Endothelial cell of umbilical vein (primary cell): ENCODE measurements at regions not wholly inside any gene's neighbourhood (a gene's known extent, or its start where the extent isn't known, plus 50 kb on each side); places are given as distances from the start of the nearest gene placed in this dataset.

Experiments used
- BruUV-seq: library from RNA; stranded (reverse); fragments of 400-500 nt; replicated peaks from 2 replicates; lab custom pipeline; 2021; lab: Mats Ljungman, UMichigan
- CTCF ChIA-PET: fragments of 300-600, 350-600 bp; sonication (Branson Sonifier 250); formaldehyde crosslinking; loops from one replicate; lab custom pipeline; 2021; ENCODE audit warnings: antibody characterized with exemption, inconsistent platforms; lab: Charles Lee
- POLR2A ChIA-PET: fragments of 300-600, 350-600 bp; sonication (Branson Sonifier 250); formaldehyde crosslinking; loops from one replicate; lab custom pipeline; 2021; ENCODE audit warnings: antibody characterized with exemption, inconsistent platforms; lab: Charles Lee
- DNase-seq: peaks from one replicate; pipeline ENCODE4 v3.0.0-alpha.2; 2011; ENCODE audit warnings: low read depth, low spot score
- FAIRE-seq: peaks from 2 replicates; lab custom pipeline; 2011; peaks lifted over from hg19 to GRCh38; lab: Jason Lieb, UNC
- H2AFZ ChIP-seq: 2 replicates; pipeline ENCODE4 v1.6.0; 2012; ENCODE audit warnings: low read depth, low read length, control low read depth, inconsistent platforms
- H3K27ac ChIP-seq: 2 replicates; pipeline ENCODE4 v1.5.1; 2011; ENCODE audit warnings: low read depth, mild to moderate bottlenecking, control low read depth, low read length, moderate library complexity; ENCODE audit not compliant: insufficient read depth
- H3K27me3 ChIP-seq, 2 experiments: 2 replicates each; pipeline versions ENCODE4 v1.6.0 to v1.6.1; 2011; ENCODE audit warnings: low read length in 2 of 2, mixed read lengths in 1 of 2; ENCODE audit not compliant: control insufficient read depth in 2 of 2, insufficient read depth in 2 of 2
- H3K36me3 ChIP-seq, 2 experiments: 2 replicates in 1 of 2; 3 replicates in 1 of 2; pipeline ENCODE4 v1.5.1; 2011; ENCODE audit warnings: low read length in 2 of 2, mild to moderate bottlenecking in 1 of 2, moderate library complexity in 1 of 2; ENCODE audit not compliant: control insufficient read depth in 2 of 2, insufficient read depth in 2 of 2; ENCODE audit errors: extremely low read depth in 1 of 2
- H3K4me1 ChIP-seq: 3 replicates; pipeline ENCODE4 v1.5.1; 2011; ENCODE audit warnings: mild to moderate bottlenecking, low read length; ENCODE audit not compliant: control insufficient read depth, insufficient read depth; ENCODE audit errors: extremely low read depth
- H3K4me2 ChIP-seq: 2 replicates; pipeline ENCODE4 v1.6.1; 2011; ENCODE audit warnings: low read length, control low read depth, mixed read lengths; ENCODE audit not compliant: insufficient read depth
- H3K4me3 ChIP-seq, 3 experiments: fragments of 200-600 bp in 1 of 3; sonication (generic), shearing (Covaris generic) in 1 of 3; replicated peaks in 1 of 3; 2 replicates each; pipeline ENCODE4 v1.5.1; 2011 to 2016; ENCODE audit warnings: control low read depth in 3 of 3, low read length in 3 of 3, mild to moderate bottlenecking in 2 of 3, inconsistent platforms in 1 of 3, low read depth in 1 of 3, moderate library complexity in 1 of 3; ENCODE audit not compliant: insufficient read depth in 1 of 3
- H3K79me2 ChIP-seq: 2 replicates; pipeline ENCODE4 v1.6.0; 2012; ENCODE audit warnings: low read length, inconsistent platforms; ENCODE audit not compliant: control insufficient read depth, insufficient read depth
- H3K9ac ChIP-seq: replicated peaks from 2 replicates; pipeline ENCODE3; 2011; ENCODE audit warnings: low read length, control low read depth; ENCODE audit not compliant: insufficient read depth; ENCODE audit errors: extremely low read depth
- H3K9me1 ChIP-seq: replicated peaks from 3 replicates; pipeline ENCODE4 v1.6.0; 2011; ENCODE audit warnings: mild to moderate bottlenecking, low read length; ENCODE audit not compliant: control insufficient read depth, insufficient read depth; ENCODE audit errors: extremely low read depth
- H3K9me3 ChIP-seq: replicated peaks from 2 replicates; pipeline ENCODE4 v1.5.1; 2012; ENCODE audit warnings: low read length, inconsistent platforms; ENCODE audit not compliant: control insufficient read depth, insufficient read depth
- H4K20me1 ChIP-seq: replicated peaks from 2 replicates; pipeline ENCODE3; 2011; ENCODE audit warnings: mild to moderate bottlenecking, low read length; ENCODE audit not compliant: control insufficient read depth, insufficient read depth; ENCODE audit errors: extremely low read depth
- EZH2 ChIP-seq: IDR thresholded peaks from 2 replicates; pipeline ENCODE4 v1.6.1; 2012; ENCODE audit warnings: borderline replicate concordance, low read depth, mild to moderate bottlenecking, moderate library complexity, low read length, inconsistent platforms; ENCODE audit not compliant: severe bottlenecking
- FOS ChIP-seq: IDR thresholded peaks from 2 replicates; pipeline ENCODE4 v1.6.1; 2011; ENCODE audit warnings: mild to moderate bottlenecking, low read length, moderate library complexity, borderline replicate concordance; ENCODE audit not compliant: insufficient read depth
- GATA2 ChIP-seq: IDR thresholded peaks from 2 replicates; pipeline ENCODE4 v1.7.0; 2011; ENCODE audit warnings: low read depth, mild to moderate bottlenecking, moderate library complexity, mixed read lengths, low read length; ENCODE audit not compliant: insufficient read length, insufficient read depth
- JUN ChIP-seq: IDR thresholded peaks from 2 replicates; pipeline ENCODE4 v1.6.1; 2011; ENCODE audit warnings: borderline replicate concordance, low read depth; ENCODE audit not compliant: insufficient read length, insufficient read depth
- MYC ChIP-seq: IDR thresholded peaks from one replicate; pipeline ENCODE4 v1.6.1; 2011; ENCODE audit warnings: mild to moderate bottlenecking, low read depth, low read length
- POLR2A ChIP-seq: IDR thresholded peaks from 2 replicates; pipeline ENCODE4 v1.6.1; 2012; ENCODE audit warnings: low read depth, mild to moderate bottlenecking, control low read depth, low read length
- POLR2AphosphoS5 ChIP-seq: IDR thresholded peaks from 2 replicates; pipeline ENCODE4 v1.6.1; 2012; ENCODE audit warnings: low read depth, mild to moderate bottlenecking, control low read depth, low read length, moderate library complexity; ENCODE audit not compliant: insufficient read depth
- dilution Hi-C: fragments of 300-500 bp; cut with MboI; formaldehyde crosslinking; loops from one replicate; pipeline ENCODE4 v1.15.0; 2019; ENCODE audit warnings: low sequenced_read_pairs; ENCODE audit not compliant: extremely low pct_ligation_motif_present
- intact Hi-C: fragments of 100-400 bp; cut with micrococcal nuclease; formaldehyde crosslinking; loops from one replicate; pipeline ENCODE4 v1.10.0; 2022
- TF ChIP-seq, protein P1 (sequence below): IDR thresholded peaks from 2 replicates; pipeline ENCODE4 v1.6.1; 2011; ENCODE audit not compliant: insufficient read depth, insufficient read length
- TF ChIP-seq, protein P2 (sequence below), 2 donors: IDR thresholded peaks; 1 replicate in 1 of 2; 2 replicates in 1 of 2; pipeline ENCODE4 v1.5.1; 2011; ENCODE audit warnings: low read length in 2 of 2, mild to moderate bottlenecking in 2 of 2, moderate library complexity in 2 of 2, control low read depth in 1 of 2, inconsistent platforms in 1 of 2, low read depth in 1 of 2; ENCODE audit not compliant: insufficient read depth in 1 of 2; ENCODE audit errors: extremely low read depth in 1 of 2

DNA sequence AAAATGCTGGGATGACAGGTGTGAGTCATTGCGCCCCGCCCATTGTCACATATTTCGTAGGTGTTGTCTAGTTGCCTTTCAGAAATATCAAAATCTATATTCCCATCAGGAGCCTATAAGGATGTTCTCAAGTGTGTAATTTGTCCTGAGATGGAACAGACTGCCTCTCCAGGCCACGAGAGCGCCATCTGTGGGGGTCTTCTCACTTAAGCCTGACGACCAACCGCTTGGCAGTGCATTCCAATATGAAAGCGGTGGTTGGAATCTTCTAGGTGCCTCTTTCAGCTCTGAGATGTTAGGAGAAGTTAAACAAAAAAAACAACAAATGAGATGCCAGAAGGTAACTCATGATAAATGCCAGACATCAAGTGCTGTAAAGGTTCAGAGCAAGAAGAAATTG is 488.5 kb downstream of the QKI start:
- ChIA-PET CTCF (no interaction called here), POLR2A (no interaction called here)
- FAIRE-seq, result no peak
- Histone ChIP-seq H3K79me2 (no peaks in the 10 kb centered on the region), H4K20me1 (no peaks in the 10 kb centered on the region), H3K4me1 (no peaks in the 10 kb centered on the region), H3K27me3 (no peaks in the 10 kb centered on the region), H3K9me3 (peaks cover 2% of the 10 kb centered on the region), H3K9me1 (no peaks in the 10 kb centered on the region), H3K4me3 (no peak overlapping the region), H2AFZ (no peak overlapping the region), H3K27ac (no peak overlapping the region), H3K36me3 (no peaks in the 10 kb centered on the region), H3K9ac (no peak overlapping the region), H3K4me2 (no peak overlapping the region)
- dilution Hi-C loops (no loop called here), intact Hi-C loops (no loop called here)
- no peak for DNase-seq
- TF ChIP-seq GATA2 (no peak), JUN (no peak), FOS (no peak), POLR2A (no peak)
- TF ChIP-seq, protein P1, sequence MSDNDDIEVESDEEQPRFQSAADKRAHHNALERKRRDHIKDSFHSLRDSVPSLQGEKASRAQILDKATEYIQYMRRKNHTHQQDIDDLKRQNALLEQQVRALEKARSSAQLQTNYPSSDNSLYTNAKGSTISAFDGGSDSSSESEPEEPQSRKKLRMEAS, result no peak
- TF ChIP-seq, protein P2, sequence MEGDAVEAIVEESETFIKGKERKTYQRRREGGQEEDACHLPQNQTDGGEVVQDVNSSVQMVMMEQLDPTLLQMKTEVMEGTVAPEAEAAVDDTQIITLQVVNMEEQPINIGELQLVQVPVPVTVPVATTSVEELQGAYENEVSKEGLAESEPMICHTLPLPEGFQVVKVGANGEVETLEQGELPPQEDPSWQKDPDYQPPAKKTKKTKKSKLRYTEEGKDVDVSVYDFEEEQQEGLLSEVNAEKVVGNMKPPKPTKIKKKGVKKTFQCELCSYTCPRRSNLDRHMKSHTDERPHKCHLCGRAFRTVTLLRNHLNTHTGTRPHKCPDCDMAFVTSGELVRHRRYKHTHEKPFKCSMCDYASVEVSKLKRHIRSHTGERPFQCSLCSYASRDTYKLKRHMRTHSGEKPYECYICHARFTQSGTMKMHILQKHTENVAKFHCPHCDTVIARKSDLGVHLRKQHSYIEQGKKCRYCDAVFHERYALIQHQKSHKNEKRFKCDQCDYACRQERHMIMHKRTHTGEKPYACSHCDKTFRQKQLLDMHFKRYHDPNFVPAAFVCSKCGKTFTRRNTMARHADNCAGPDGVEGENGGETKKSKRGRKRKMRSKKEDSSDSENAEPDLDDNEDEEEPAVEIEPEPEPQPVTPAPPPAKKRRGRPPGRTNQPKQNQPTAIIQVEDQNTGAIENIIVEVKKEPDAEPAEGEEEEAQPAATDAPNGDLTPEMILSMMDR (IDR thresholded peaks at IDR 0.05; ENCODE audit: extremely low read depth in 1 of 2, insufficient read depth in 1 of 2, low read depth in 1 of 2, low read length in 2 of 2), result no peak
- BruUV-seq, result no TSS peak

DNA sequence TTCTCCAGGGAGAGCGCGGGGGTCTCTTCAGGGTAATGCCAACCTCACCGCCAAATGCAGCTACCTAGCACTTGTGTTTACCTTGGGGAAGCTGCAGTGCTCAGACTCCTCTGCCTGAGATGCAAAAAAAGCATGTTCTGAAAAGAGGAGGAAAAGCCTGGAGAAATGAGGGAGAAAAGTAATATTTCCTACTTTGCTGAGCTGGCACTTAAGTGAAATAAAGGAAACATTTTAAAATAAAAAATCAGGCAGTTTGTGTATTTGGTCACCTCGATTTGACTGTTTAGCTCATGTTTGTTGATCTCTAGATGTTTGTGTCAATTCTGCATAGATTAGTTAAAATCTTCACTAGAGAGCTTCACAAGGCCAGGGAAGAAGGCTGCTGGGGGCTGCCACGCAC is 487.2 kb downstream of the QKI start:
- Histone ChIP-seq H2AFZ (no peak overlapping the region), H3K4me3 (no peak overlapping the region), H3K79me2 (no peaks in the 10 kb centered on the region), H3K27me3 (no peaks in the 10 kb centered on the region), H3K9me1 (no peaks in the 10 kb centered on the region), H3K9ac (no peak overlapping the region), H3K4me1 (no peaks in the 10 kb centered on the region), H3K4me2 (no peak overlapping the region), H3K36me3 (no peaks in the 10 kb centered on the region), H3K9me3 (peaks cover 4% of the 10 kb centered on the region), H4K20me1 (no peaks in the 10 kb centered on the region), H3K27ac (no peak overlapping the region)
- intact Hi-C loops, result no loop called here
- dilution Hi-C loops, result no loop called here
- ChIA-PET CTCF (no interaction called here), POLR2A (no interaction called here)
- DNase-seq, result no peak
- TF ChIP-seq POLR2A (no peak), JUN (no peak), POLR2AphosphoS5 (no peak), FOS (no peak), GATA2 (no peak), EZH2 (no peak), MYC (no peak)
- TF ChIP-seq, protein P2 (IDR thresholded peaks at IDR 0.05; ENCODE audit: extremely low read depth in 1 of 2, insufficient read depth in 1 of 2, low read depth in 1 of 2, low read length in 2 of 2), result no peak
- TF ChIP-seq, protein P1, result no peak
- FAIRE-seq, result no peak
- BruUV-seq, result no TSS peak
